Liver (tissue), 3 donors: ENCODE measurements at regions not wholly inside any gene's neighbourhood (a gene's known extent, or its start where the extent isn't known, plus 50 kb on each side); places are given as distances from the start of the nearest gene placed in this dataset.

ENCODE experiments used
- CTCF ChIP-seq: fragments of 150-350 bp; IDR thresholded peaks from 2 replicates; pipeline ENCODE4 v1.5.1; 2017; ENCODE audit warnings: improper control_type of control experiment, low read depth, low read length; ENCODE audit not compliant: missing input control
- EGR1 ChIP-seq, 2 donors: IDR thresholded peaks; 2 replicates each; pipeline ENCODE4 v1.6.1; 2016 to 2018; ENCODE audit warnings: antibody characterized with exemption in 2 of 2, low read depth in 2 of 2
- TAF1 ChIP-seq: conservative IDR thresholded peaks from 2 replicates; pipeline ENCODE4 v1.6.1; 2016; ENCODE audit warnings: antibody characterized with exemption, mild to moderate bottlenecking
- donor health status: healthy.
- donor health status: healthy.

GRCh38 chr3:19742935-19743334 is 191.1 kb downstream of the EFHB start:
- TF ChIP-seq CTCF (no peak), EGR1 (IDR thresholded peaks at IDR 0.05; ENCODE audit: low read depth in 2 of 2) (no peak), TAF1 (no peak)
